GM18909 (cell line): ENCODE measurements at regions not wholly inside any gene's neighbourhood (a gene's known extent, or its start where the extent isn't known, plus 50 kb on each side); places are given as distances from the start of the nearest gene placed in this dataset.

Source experiments
- ATAC-seq: cut with Tn5 transposase; IDR thresholded peaks from one replicate; pipeline ENCODE4 v1.9.1; 2021; ENCODE audit warnings: mild to moderate bottlenecking; ENCODE audit not compliant: unreplicated experiment, poor library complexity

- ATAC-seq = no peak
Measured at GRCh38 chr2:37425408-37425807, 81.0 kb downstream of the QPCT start.

DNA sequence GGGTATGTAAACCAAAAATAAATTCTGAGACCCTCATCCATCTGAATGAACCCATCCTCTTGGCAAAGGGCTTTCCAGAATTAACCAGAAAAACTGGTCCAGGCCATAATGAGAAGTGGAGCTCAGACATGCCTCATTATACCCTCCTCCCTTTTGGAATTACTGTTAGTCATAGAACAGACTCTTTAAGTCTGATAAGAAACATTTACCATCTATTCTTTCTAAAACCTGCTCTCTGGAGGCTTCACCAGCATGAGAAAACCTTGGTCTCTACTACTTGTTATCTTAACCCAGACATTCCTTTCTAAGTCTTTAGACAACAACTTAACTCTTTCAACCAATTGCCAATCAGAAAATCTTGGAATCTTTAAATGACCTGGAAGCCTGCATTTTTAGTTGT is 82.8 kb downstream of the QPCT start:
- ATAC-seq = no peak

DNA sequence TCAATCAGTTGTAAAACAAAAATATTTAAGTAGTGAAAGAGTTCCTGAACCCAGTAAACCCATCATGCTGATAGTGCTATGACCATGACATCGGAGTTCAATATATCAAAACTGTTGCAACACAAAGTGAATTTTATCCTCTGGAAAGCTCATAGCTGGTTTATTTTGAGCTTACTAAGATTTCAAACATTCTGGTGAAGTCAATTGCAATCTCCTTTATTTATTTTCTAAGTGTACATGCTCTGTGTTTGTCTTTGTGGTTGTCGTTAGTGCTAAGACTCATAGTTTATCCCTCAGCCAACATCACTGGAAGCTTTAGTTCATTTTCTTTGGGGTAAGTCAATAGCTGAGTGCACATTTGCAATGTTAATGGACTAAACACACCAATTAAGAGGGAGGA is 91.9 kb downstream of the QPCT start:
- ATAC-seq = no peak

GRCh38 chr2:37439131-37439642 is 94.8 kb downstream of the QPCT start:
- ATAC-seq = no peak

GRCh38 chr2:37441055-37441454 is 96.6 kb downstream of the QPCT start:
- ATAC-seq = no peak

- no peak for ATAC-seq
Measured at GRCh38 chr2:37443082-37443481, 98.7 kb downstream of the QPCT start.

DNA sequence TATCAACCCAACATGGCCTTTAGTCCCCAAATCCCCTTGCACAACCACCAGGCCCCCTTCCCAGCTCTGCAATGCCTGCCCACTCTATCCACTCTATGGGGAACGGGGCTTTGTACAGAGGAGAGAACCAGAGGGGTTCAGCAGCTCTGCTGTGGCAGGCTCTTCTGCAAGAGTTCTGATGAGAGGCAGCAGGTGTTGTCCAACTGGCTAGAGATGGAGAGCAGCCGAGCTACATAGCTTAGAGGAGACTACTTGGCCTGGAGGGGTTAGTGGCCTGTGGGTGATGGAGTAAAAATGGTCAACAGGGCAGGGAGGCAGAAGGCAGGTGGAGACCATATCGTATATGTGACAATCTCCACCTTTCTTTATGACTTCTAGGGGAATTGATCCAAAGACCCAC is 103.0 kb downstream of the QPCT start:
- no peak for ATAC-seq

GRCh38 chr2:37448342-37449120 is 104.1 kb downstream of the QPCT start:
- no peak for ATAC-seq

DNA sequence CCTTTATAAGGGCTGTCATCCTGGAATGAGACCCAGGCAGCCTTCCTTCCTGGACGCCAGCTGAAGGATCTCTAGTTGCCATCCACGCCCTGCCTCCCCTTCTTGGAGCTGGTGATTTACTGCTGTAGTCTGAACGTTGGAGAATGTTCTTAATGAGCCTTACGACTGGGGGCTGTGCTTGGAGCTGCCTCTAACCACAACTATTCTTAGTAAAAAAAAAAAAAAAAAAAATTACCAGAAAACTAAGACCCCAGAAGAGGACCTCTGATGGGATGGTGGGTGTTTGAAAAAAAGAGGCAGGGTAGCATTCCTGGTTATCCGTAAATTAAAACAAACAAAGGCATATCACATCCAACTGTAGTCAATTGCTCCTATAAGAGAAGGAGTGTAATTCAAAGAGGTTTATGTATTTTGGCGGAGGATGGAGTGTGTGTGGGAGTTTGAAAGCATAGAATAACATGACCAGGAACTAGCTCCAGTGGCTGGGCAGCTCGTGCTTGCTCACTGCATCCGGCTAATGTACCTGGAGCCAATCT is 105.4 kb downstream of the QPCT start:
- no peak for ATAC-seq

DNA sequence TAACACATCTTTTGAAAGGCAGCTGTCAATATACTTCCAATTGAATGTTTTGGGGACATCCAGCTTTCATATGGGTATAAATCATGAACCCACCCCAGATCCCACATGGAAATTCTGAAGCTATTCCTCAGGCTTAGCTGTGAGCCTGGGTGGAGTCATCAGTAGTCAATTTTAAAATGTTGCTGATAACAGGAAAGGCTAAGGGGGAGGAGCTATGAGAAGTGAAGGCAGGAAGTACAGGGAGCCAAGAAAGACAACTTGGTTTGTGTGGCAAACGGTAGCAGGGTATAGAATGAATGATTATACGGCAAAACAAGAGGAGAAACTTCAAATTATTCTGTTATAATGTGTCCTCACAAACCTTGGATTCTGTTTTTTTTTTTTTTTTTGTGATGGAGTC is 108.6 kb downstream of the QPCT start:
- no peak for ATAC-seq

DNA sequence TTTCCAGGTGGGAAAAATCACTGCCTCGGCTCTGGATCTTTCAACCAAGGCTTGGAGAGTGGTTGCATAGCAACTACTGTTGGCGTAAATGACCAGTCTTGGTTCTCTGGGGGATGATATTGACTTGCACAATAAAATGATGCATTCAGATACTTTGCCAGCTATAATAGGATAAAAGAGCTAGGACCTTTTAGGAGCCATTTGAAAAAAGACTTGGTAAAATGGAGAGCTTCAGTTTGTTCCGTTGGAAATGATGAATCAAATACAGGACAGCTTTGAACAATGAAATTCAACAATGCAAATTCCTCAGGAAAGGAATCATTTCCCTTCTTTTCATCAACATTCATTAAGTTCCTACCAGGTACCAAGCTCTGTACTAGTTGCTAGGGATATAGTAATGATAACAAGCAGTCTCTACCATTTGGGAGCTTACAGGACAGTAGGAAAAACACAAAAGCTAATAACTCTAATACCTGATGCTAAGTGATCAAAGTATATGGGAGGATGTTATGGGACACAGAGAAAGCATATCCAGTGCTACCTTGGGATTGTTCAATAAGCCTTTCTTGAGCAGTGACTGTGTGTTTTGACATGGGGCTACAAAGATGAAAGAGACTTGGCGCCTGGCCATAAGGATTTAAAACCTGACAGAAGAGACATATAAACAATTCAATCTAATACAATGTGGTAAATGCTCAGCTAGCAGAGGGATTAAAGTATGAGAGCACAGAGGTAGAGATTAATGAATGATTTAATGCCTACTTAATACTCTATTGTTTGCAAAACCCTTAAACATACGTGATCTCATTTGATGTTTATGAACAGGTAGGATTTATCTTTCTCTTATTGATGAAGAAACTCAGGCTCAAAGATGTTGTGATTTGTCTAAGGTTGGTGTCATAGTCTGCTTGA is 110.7 kb downstream of the QPCT start:
- no peak for ATAC-seq

- no peak for ATAC-seq
Measured at GRCh38 chr2:37456479-37456878, 112.0 kb downstream of the QPCT start.

GRCh38 chr2:37457401-37457901 is 113.0 kb downstream of the QPCT start:
- no peak for ATAC-seq

DNA sequence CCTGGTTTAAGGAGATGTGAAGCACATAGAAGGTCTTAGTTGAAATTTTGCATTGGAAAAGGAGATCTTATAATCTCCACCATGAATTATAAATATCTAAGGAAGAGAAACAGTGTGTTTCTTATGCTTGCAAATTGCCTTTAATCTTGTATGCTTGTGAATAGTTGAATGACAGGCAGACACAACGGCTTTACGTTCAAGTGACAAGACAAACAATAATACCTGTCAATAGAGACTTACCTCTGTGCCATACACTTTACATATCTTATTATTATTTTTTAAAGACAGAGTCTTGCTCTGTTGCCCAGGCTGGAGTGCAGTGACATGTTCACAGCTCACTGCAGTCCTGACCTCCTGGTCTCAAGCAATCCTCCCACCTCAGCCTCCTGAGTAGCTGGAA is 113.7 kb downstream of the QPCT start:
- no peak for ATAC-seq

DNA sequence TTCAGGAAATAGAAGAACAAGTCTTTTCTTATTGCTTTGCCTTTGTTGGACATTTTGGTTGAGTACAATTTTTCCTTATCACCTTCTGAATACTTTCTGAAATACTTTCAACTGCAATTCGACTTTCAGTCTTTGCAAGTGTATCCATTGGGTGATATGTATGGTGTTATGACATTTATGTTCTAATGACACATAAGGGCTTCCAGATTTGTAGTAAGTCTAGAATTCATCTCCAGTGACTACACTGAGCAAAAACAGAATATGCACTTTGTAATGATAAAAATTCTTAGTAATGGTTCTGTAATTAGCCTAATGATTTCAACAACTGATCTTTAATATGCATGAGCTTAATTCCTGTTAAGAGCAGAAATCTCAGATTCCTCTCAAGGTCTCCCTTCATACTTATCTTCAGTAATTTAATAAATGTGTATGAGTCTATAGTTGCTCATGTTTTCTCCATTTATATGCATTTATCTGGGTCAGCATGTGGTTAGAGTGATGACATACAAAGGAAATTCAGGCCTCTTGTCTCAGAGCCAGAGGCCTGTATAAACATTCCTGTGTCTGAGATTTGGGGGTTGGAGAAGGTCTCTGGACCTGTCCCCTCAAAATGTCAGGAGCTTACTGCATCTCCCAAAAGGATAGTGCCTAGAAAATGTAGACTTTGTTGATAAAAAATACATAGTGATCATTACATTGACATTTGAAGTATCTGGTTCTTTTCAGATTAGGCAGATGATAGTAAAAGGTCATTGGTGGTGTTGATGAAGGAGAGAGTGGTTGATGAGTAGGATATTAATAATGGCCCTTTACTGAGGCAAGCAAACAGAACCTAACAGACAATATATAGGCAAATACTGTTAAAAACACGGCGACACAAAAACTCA is 114.9 kb downstream of the QPCT start:
- no peak for ATAC-seq

- ATAC-seq = no peak
Measured at GRCh38 chr2:37460896-37461229, 116.4 kb downstream of the QPCT start.

DNA sequence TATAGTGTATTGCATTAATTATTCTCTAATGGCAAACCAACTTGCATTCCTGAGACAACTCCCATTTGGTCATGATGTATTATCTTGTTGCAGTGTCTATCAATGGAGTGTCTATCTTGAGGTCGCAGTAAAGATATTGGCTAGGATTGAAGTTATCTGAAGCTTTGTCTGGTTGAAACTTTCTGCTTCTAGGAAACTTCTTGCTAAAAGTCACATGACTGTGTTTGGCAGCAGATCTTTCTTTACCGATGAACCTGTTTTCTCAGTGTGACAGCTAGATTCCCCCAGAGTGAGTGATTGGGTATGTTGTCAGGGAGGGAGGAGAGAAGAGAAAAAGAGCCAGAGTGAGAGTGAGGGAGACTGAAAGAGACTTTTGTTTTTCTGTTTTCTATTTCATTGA is 119.6 kb downstream of the QPCT start:
- ATAC-seq = no peak

DNA sequence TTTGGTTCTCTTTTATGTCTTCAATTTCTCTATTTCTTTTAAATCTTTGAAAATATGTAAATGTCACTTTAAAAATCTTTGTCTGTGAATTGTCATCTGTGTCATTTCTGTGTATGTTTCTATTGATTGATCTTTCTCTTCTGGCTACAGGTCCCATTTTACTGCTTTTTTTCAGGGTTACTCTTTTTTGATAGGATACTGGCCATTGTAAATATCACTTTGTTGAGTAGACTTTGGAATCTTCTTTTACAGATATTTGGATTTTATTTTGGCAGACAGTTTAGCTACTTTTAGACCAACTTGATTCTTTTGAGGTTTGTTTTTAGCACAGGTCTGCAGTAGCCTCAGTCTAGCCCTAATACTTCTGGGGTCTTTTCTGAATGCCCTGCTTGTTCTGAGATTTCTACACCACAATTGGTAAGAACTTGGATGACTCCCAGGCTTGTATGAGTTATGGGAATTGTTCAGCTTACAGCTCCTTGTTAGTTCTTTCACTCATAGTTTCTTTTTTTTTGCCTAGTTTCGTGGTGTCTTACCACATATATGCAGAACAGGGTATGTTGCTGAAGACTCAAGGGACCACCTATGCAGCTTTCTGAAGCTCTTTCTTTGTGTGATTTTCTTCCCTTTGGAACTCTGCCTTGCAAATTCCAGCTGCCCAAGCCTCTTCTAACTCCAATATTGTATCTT is 122.2 kb downstream of the QPCT start:
- no peak for ATAC-seq

DNA sequence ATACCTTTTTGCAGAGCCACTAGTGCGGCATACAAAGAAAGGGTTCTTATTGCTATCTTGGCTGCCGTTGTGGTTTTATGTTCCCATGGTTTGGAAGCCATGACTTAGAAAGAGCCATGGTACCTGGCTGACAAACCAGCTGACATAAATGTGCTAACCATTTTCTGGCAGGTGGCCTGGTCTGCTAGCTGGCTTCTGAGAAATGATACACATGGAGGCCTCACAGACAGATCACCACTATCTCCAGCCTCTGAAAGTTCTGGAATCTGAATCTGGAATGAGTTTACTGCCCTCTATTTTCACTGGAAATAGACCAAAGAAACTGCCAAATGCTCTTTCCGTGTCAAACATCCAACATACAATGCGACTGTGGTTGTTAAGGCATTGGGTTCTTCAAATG is 123.7 kb downstream of the QPCT start:
- no peak for ATAC-seq

DNA sequence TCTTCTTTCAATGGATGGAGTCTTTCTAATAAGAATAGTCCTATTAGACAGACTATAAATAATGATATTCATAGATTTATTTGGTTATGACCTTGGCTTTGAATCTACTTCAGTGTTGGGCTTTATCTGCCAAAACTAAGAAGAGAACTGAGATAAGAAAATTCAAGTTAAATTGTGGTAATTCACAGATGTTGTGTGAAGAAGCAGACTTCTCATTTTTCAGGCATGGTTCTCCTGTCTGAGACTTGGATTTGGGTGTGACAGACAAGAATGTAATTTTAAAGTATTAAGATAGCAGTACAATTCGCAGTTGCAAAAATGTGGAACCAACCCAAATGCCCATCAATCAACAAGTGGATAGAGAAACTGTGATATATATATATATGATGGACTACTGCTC is 124.7 kb downstream of the QPCT start:
- ATAC-seq = no peak
